ENCODE measurements at regions not wholly inside any gene's neighbourhood (a gene's known extent, or its start where the extent isn't known, plus 50 kb on each side); places are given as distances from the start of the nearest gene placed in this dataset.

DNA sequence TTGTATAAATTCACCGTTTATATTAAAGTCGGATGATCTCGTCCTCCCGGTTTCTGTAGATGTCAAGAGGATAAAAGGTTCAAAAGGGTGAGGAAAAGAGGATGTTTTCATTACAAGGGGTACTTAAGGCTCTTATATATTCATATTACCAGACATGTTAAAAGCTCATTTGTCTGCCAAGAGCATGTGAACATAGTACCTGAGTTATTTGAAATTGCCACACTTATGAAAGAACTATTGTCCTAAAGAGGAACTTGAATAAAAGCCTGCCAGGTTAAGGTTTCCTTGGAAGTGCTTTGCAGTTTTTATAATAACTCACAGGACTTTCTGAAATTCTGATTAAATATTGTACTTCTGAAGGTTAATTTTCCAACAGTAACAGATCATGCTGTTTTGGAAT lies 1915.1 kb downstream of the MAT2B start:
- H3K4me1 ChIP-seq (ENCODE audit: control insufficient read depth, insufficient read depth, low read length), result no peaks in the 10 kb centered on the region
- no peak overlapping the region for H3K4me3 ChIP-seq (ENCODE audit: low read length)
- no peaks in the 10 kb centered on the region for H3K36me3 ChIP-seq (ENCODE audit: control insufficient read depth, insufficient read depth, low read length)
- H3K27ac ChIP-seq (ENCODE audit: low read depth, low read length), result no peak overlapping the region
- no peak overlapping the region for H3K9ac ChIP-seq (ENCODE audit: low read length)
- H3K27me3 ChIP-seq (ENCODE audit: control insufficient read depth, insufficient read depth, low read length), result no peaks in the 10 kb centered on the region

DNA sequence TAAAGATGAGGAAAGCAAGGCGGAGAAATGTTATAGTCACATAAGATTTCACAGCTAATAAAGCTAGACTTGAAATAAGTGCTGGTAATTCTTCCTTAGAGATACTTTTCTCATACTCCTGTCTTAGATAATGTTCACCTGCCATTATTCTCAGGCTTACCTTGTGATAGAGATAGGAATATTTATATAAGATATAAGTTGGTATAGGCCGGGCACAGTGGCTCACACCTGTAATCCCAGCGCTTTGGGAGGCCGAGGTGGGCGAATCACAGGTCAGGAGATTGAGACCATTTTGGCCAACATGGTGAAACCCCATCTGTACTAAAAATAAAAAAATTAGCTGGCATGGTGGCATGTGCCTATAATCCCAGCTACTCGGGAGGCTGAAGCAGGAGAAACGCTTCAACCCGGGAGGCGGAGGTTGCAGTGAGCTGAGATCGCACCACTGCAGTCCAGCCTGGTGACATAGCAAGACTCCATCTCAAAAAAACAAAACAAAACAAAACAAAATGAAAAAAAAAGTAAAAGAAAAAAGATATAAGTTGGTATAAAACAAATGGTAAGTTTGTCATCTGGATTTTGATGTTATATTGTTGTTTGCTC lies 1918.4 kb downstream of the MAT2B start:
- H3K27me3 ChIP-seq (ENCODE audit: control insufficient read depth, insufficient read depth, low read length), result no peaks in the 10 kb centered on the region

DNA sequence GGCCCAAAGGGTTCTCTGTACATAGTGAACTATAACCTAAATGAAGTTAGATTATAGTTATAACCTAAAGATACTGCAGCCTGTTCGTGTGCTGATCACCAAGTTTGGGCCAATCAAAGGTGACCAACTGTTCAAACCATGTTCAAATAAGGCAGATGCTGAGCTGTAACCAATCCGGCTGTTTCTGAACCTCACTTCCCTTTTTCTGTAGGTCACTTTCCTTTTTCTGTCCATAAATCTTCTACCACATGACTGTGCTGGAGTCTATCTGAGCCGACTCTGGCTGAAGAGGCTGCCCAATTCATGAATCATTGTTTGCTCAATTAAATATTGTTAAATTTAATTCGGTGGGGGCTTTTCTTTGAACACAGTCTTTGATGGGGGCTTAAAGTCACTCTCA lies 1920.2 kb downstream of the MAT2B start:
- no peaks in the 10 kb centered on the region for H3K27me3 ChIP-seq (ENCODE audit: control insufficient read depth, insufficient read depth, low read length)
- H3K4me3 ChIP-seq (ENCODE audit: low read length), result no peak overlapping the region
- no peak overlapping the region for H3K27ac ChIP-seq (ENCODE audit: low read depth, low read length)
- H3K9ac ChIP-seq (ENCODE audit: low read length), result no peak overlapping the region
- H3K36me3 ChIP-seq (ENCODE audit: control insufficient read depth, insufficient read depth, low read length), result no peaks in the 10 kb centered on the region
- no peaks in the 10 kb centered on the region for H3K4me1 ChIP-seq (ENCODE audit: control insufficient read depth, insufficient read depth, low read length)

More for the DNA sequence above, 1918.4 kb downstream of the MAT2B start:
- Histone ChIP-seq H3K36me3 (ENCODE audit: control insufficient read depth, insufficient read depth, low read length) (no peaks in the 10 kb centered on the region), H3K4me1 (ENCODE audit: control insufficient read depth, insufficient read depth, low read length) (no peaks in the 10 kb centered on the region), H3K9ac (ENCODE audit: low read length) (no peak overlapping the region), H3K4me3 (ENCODE audit: low read length) (no peak overlapping the region), H3K27ac (ENCODE audit: low read depth, low read length) (no peak overlapping the region)

- Histone ChIP-seq H3K27ac (ENCODE audit: low read depth, low read length) (no peak overlapping the region), H3K9ac (ENCODE audit: low read length) (no peak overlapping the region), H3K4me1 (ENCODE audit: control insufficient read depth, insufficient read depth, low read length) (no peaks in the 10 kb centered on the region), H3K4me3 (ENCODE audit: low read length) (no peak overlapping the region), H3K36me3 (ENCODE audit: control insufficient read depth, insufficient read depth, low read length) (no peaks in the 10 kb centered on the region), H3K27me3 (ENCODE audit: control insufficient read depth, insufficient read depth, low read length) (no peaks in the 10 kb centered on the region)
These were observed 1943.3 kb downstream of the MAT2B start for GRCh38 chr5:165448753-165449152.

DNA sequence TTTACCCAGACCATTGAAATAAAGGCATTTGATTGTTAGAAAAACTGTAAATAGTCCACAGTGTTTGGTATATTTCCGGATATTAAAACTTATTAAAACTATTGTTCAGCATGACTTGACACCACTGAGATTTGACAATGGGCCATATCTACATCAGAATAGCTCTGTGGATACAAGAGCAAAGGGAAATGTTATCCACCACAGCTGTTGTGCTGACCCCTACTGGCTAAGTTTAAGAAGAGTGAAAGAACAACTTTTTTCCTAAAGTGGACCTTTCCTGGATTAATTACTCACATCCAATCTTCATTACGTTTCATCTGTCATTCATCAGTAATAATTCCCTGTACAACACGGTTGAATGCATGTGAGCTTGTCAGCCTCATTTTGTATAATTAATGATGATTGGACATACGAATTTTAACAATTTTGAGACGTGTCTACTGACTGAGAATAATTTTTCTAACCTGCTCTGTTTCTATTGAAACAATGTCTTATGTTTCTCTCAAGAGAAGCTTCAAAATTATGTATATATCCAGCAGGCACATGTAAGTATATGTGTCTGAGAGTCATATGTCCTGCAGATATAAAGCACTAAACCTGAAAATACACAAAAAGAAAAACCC lies 1952.6 kb downstream of the MAT2B start:
- H3K27ac ChIP-seq (ENCODE audit: low read depth, low read length), result no peak overlapping the region
- H3K4me3 ChIP-seq (ENCODE audit: low read length), result no peak overlapping the region
- H3K27me3 ChIP-seq (ENCODE audit: control insufficient read depth, insufficient read depth, low read length), result no peaks in the 10 kb centered on the region
- H3K4me1 ChIP-seq (ENCODE audit: control insufficient read depth, insufficient read depth, low read length), result no peaks in the 10 kb centered on the region
- no peaks in the 10 kb centered on the region for H3K36me3 ChIP-seq (ENCODE audit: control insufficient read depth, insufficient read depth, low read length)
- H3K9ac ChIP-seq (ENCODE audit: low read length), result no peak overlapping the region

DNA sequence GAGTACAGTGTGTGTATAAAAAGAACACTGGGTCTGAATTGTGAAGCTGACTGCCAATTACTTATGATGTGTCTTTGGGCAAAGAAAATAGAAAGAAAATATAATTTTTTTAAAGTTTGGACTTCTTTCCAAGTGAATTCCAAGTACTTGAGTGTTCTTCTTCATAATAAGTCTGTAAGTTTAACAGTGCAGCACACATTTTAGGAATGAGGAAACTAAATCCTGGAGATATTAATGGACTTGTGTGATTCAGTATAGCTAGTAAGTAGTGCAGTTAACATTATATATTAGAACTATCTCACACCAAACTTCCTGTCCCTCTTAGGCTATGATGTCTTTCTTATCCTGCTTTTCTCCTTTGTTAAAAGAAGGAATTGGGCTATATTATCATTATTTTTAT lies 1953.8 kb downstream of the MAT2B start:
- Histone ChIP-seq H3K4me3 (ENCODE audit: low read length) (no peak overlapping the region), H3K27ac (ENCODE audit: low read depth, low read length) (no peak overlapping the region), H3K27me3 (ENCODE audit: control insufficient read depth, insufficient read depth, low read length) (no peaks in the 10 kb centered on the region), H3K36me3 (ENCODE audit: control insufficient read depth, insufficient read depth, low read length) (no peaks in the 10 kb centered on the region), H3K9ac (ENCODE audit: low read length) (no peak overlapping the region), H3K4me1 (ENCODE audit: control insufficient read depth, insufficient read depth, low read length) (no peaks in the 10 kb centered on the region)

- H3K4me3 ChIP-seq (ENCODE audit: low read length), result no peak overlapping the region
- H3K27ac ChIP-seq (ENCODE audit: low read depth, low read length), result no peak overlapping the region
- H3K4me1 ChIP-seq (ENCODE audit: control insufficient read depth, insufficient read depth, low read length), result no peaks in the 10 kb centered on the region
- H3K36me3 ChIP-seq (ENCODE audit: control insufficient read depth, insufficient read depth, low read length), result no peaks in the 10 kb centered on the region
- H3K27me3 ChIP-seq (ENCODE audit: control insufficient read depth, insufficient read depth, low read length), result no peaks in the 10 kb centered on the region
- no peak overlapping the region for H3K9ac ChIP-seq (ENCODE audit: low read length)
These were observed 1955.5 kb downstream of the MAT2B start for GRCh38 chr5:165460911-165461310.

DNA sequence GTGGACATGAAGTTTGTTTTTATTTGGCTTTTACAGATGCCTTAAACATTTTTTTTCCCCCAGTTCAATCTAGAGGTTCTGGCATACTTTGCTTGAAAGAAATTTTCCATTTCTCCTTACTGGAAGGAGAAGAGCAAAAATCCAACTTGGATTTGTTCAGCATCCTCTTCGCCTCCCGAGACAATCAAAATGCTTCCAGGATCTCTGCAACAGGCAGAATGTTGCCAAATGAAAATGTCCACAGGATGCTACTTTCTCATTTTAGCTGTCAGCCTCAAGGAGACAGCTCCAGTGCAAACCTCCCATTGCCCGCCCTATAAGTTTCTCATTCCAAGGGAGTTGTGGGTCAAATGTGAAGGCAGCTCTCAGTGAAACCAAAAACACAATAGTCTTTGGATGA lies 1972.1 kb downstream of the MAT2B start:
- Histone ChIP-seq H3K4me3 (ENCODE audit: low read length) (no peak overlapping the region), H3K27me3 (ENCODE audit: control insufficient read depth, insufficient read depth, low read length) (no peaks in the 10 kb centered on the region), H3K27ac (ENCODE audit: low read depth, low read length) (no peak overlapping the region), H3K36me3 (ENCODE audit: control insufficient read depth, insufficient read depth, low read length) (no peaks in the 10 kb centered on the region), H3K4me1 (ENCODE audit: control insufficient read depth, insufficient read depth, low read length) (no peaks in the 10 kb centered on the region), H3K9ac (ENCODE audit: low read length) (no peak overlapping the region)

GRCh38 chr5:165495829-165496380 lies 1990.5 kb downstream of the MAT2B start:
- Histone ChIP-seq H3K4me1 (ENCODE audit: control insufficient read depth, insufficient read depth, low read length) (no peaks in the 10 kb centered on the region), H3K27ac (ENCODE audit: low read depth, low read length) (no peak overlapping the region), H3K36me3 (ENCODE audit: control insufficient read depth, insufficient read depth, low read length) (no peaks in the 10 kb centered on the region), H3K27me3 (ENCODE audit: control insufficient read depth, insufficient read depth, low read length) (no peaks in the 10 kb centered on the region), H3K9ac (ENCODE audit: low read length) (no peak overlapping the region), H3K4me3 (ENCODE audit: low read length) (no peak overlapping the region)

DNA sequence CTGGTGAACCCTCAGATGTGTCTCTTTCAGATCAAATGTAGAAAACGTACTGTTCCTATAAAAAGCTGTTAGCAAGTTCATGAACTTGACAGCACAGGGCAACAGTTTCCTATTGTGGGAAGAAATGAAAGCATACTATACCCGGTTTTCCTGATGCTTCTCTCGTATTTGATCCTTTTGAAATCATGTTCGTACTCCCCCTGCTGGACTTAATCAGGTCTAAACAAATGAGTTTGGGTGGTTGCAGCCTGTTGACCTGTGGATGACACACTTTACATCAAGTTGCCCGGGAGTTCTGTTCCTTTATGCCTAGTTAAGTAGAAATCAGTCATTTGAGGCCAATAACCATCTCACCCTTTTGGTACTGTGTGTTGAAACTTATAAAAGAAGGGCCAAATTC lies 1992.3 kb downstream of the MAT2B start:
- H3K27me3 ChIP-seq (ENCODE audit: control insufficient read depth, insufficient read depth, low read length), result no peaks in the 10 kb centered on the region
- no peak overlapping the region for H3K27ac ChIP-seq (ENCODE audit: low read depth, low read length)
- H3K9ac ChIP-seq (ENCODE audit: low read length), result no peak overlapping the region
- H3K4me3 ChIP-seq (ENCODE audit: low read length), result no peak overlapping the region
- H3K4me1 ChIP-seq (ENCODE audit: control insufficient read depth, insufficient read depth, low read length), result no peaks in the 10 kb centered on the region
- no peaks in the 10 kb centered on the region for H3K36me3 ChIP-seq (ENCODE audit: control insufficient read depth, insufficient read depth, low read length)

DNA sequence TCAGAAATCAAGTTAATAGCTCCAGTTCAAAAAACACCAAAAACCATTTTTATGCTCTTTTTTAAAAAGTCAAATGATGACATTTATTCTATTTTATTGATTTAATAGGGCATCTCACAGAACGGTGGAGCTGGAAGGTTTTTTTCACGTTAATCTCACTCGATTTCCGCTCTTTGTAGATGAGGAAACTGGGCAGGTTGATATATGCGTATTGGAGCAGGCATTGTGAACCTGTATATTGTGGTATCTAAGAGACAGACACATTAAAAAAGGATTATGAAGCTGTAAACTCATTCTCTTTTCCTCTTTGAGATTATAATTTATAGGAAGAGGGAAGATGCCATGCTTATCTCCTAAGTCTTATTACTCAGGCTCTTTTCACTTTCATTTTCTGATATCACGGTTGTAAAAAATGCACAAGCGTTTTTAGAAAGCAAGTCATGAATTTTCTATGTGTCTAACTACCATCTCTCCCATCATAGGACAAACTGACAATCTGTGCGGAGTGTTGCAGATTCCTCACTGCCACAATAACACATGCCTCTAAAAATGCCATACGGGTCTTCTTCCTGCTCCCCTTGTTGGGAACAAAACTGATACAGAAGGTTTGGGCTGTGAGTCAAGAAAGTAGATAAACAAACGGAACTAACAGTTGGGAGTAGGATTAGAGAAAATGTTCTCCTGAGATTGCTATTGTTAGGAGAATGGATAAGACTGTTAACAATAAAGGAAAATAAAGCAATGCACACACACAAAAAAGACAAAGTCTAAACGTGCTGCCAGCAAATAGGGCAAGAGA lies 1997.7 kb downstream of the MAT2B start:
- H3K27ac ChIP-seq (ENCODE audit: low read depth, low read length), result no peak overlapping the region
- H3K9ac ChIP-seq (ENCODE audit: low read length), result no peak overlapping the region
- no peaks in the 10 kb centered on the region for H3K36me3 ChIP-seq (ENCODE audit: control insufficient read depth, insufficient read depth, low read length)
- no peaks in the 10 kb centered on the region for H3K4me1 ChIP-seq (ENCODE audit: control insufficient read depth, insufficient read depth, low read length)
- no peaks in the 10 kb centered on the region for H3K27me3 ChIP-seq (ENCODE audit: control insufficient read depth, insufficient read depth, low read length)
- peak overlapping the region; percentile 15 for H3K4me3 ChIP-seq (ENCODE audit: low read length)

DNA sequence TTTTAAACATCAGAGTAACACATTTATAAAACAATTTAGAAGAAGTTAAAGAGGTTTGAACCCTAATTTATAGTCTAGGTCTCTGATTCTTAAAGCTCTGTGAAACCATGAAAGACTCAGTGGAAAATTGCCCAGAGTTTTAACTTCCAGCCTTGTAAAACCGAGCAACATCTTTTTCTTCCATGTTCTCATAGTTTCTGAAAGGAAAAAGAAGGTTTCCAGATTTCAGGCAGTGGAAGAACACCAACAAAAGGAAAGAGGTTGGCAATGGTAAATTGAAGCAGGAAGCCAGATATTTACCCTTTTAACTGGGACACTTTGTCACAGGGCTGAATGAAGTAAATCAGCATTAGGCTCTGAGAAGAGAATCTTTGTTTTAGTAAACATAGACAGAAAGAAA lies 1999.3 kb downstream of the MAT2B start:
- H3K4me1 ChIP-seq (ENCODE audit: control insufficient read depth, insufficient read depth, low read length), result no peaks in the 10 kb centered on the region
- no peaks in the 10 kb centered on the region for H3K36me3 ChIP-seq (ENCODE audit: control insufficient read depth, insufficient read depth, low read length)
- H3K27ac ChIP-seq (ENCODE audit: low read depth, low read length), result no peak overlapping the region
- no peak overlapping the region for H3K9ac ChIP-seq (ENCODE audit: low read length)
- no peaks in the 10 kb centered on the region for H3K27me3 ChIP-seq (ENCODE audit: control insufficient read depth, insufficient read depth, low read length)
- no peak overlapping the region for H3K4me3 ChIP-seq (ENCODE audit: low read length)

Measured in rectal smooth muscle tissue (tissue), 1 donor.